HG03442 (cell line): ENCODE measurements at regions not wholly inside any gene's neighbourhood (a gene's known extent, or its start where the extent isn't known, plus 50 kb on each side); places are given as distances from the start of the nearest gene placed in this dataset.
"Not testable (repeated sequence)": the region's sequence is repeated elsewhere in the genome, so short reads cannot be mapped to it uniquely, and the experiment has no call there.

Source experiments
- ATAC-seq: cut with Tn5 transposase; IDR thresholded peaks from one replicate; pipeline ENCODE4 v1.9.1; 2021; ENCODE audit warnings: mild to moderate bottlenecking, moderate library complexity; ENCODE audit not compliant: unreplicated experiment

DNA sequence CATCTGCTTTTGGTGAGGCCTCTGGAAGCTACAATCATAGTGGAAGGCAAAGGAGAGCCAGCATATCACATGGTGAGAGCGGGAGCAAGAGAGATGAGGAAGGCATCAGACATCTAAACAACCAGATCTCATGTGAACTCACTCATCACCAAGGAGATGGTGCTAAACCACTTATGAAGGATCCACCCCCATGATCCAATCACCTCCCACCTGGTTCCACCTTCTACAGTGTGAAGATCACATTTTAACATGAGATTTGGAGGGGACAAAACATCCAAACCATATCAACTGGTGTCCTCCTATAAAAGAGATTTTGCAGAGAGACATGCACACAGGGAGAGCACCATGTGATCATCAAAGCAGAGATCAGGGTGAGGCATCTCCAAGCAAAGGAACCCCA lies 578.6 kb downstream of the MATN1 start:
- no peak for ATAC-seq

DNA sequence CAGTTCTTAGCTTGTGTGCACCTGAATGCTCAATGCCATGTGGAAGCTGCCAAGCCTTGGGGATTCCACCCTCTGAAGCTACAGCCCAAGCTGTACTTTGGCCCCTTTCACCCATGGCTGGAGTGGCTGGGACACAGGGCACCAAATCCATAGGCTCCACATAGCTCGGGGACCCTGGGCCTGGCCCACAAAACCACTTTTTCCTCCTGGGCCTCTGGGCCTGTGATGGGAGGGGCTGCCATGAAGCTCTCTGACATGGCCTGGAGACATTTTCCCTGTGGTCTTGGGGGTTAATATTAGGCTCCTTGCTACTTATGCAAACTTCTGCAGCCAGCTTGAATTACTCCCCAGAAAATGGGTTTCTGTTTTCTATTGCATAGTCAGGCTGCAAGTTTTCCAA lies 579.9 kb downstream of the MATN1 start:
- no peak for ATAC-seq

DNA sequence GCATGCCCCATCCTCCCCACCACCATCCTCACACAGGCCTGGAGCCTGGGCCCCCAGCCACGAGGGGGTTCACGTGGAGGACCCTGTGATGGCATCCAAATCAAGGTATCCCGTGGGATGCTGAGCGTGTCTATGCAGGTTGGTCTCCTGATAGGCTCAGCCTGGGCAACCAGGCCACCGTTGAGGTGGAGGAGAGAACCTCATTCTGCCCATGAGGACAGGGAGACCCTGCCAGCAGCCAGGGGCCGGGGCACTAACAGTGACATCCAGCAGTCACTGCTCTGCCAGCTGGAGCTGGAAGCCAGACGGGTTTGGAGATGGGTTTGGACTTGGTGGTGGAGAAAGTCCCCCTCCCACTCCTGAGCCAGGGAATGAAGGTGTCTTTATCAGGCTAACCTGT lies 582.8 kb downstream of the MATN1 start:
- no peak for ATAC-seq

DNA sequence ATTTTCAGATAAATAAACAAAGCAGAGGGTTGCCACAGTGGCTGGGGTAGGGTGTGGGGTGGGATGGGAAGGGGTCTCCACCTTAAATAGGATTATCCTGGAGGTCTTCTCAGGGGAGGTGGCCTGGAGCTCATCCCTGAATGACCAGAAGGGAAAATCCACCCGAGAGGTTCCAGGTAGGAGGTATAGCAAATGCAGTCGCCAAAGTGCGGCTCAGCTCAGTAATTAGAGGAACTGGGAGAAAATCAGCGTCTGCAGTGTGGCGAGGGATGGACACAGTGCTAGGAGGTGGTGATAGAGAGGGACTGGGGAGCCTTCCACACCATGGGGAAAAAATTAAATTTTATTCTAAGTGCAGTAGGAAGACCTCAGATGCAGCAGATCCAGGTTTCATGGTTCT lies 584.5 kb downstream of the MATN1 start:
- no peak for ATAC-seq

DNA sequence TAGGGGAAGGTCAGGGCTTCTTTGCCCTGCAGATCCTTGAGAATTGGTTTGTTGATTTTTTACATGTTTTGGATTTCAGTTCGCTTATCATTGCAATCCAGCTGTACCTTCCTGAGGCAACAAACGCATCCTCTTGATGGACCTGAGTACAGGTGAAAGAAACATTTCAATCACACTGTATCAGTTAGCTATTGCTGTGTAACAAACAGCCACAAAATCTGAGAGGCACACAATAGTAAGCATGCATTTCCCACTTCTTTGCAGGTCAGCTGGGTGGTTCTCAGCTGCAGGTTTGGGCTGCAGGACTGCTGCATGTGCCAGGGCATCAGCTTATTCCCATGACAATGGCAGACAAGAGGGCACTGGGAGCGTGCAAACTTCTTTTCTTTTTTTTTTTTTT lies 586.4 kb downstream of the MATN1 start:
- ATAC-seq, result no peak

DNA sequence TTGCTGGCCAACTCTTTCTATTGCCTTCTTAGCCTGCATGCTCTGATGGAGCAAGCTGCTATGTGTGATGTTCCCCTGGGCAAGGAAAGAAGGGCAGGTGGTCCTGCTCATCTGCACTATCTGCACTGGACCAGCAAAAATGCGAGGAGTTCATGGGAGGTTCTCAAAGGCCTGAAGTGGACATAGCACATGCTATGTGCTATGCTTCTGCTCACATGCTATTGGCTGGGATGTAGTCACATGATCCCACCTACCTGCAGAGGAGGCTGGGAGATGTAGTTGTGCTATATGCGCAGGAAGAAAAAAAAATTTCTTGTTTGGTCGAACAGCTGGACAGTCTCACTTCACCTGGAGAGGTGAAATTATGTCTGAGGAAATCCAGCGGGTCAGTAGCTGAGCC lies 587.7 kb downstream of the MATN1 start:
- no peak for ATAC-seq

DNA sequence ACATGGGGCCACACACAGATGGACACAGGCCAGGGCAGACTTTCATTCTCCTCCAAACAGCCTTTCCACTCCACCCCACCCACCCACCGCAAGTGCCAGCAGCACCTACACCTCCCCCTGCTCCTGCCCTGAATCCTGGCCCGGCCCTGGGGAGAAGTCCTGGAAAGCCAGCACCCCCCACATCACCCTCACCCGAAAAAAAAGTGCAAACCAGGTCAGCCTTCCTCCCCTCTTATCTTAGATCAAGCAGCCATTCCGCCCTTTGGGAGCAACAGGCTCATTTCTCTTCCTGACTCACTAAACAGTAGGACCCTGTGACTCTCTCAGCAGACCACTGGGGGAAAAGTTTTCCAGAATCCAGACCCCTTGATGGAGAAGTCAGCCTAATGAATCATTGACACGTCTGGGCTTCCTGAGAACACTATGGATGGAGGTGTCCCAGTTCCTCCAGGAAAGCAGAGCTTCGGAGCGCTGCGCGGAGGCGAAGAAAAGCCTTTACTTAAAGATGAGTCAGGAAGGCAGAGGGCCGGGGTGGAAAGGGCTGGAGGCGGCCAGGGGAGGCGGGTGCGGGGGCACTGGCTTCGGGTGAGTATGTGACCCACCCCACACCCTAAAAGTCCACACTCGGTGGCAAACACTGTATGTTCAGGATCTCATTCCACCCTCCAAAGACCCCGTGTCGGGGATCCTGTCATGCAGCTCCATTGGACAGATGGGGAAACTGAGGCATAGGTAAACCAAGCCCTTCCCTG lies 588.7 kb downstream of the MATN1 start:
- no peak for ATAC-seq

DNA sequence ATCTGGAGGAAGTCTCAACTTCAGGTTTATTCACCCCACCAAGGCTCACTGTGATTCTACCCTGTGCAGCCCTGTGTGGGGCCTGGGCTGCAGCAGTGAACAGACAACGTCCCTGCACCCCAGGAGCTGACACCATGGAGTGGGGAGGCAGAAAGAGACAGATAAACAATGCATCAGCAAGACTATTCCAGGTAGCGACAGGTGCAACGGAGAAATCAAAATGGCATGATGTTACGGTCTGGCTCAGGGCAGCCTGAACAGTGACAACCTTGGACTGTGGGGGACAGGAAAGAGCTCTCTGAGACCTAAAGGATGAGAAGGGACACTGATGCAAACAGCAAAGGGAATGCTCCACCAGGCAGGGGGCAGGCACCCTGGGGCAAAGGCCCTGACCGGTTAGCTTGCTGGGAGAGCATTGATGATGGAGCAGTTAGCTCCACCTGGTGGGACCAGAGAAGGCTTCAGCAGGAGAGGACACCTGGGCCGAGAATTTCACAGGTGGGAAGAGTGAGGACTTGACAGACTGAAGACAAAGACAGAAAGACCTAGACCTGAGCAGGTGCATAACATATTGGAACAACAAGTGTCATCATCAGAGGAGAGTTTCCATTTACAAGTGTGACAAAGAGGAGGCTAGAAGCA lies 589.9 kb downstream of the MATN1 start:
- no peak for ATAC-seq

DNA sequence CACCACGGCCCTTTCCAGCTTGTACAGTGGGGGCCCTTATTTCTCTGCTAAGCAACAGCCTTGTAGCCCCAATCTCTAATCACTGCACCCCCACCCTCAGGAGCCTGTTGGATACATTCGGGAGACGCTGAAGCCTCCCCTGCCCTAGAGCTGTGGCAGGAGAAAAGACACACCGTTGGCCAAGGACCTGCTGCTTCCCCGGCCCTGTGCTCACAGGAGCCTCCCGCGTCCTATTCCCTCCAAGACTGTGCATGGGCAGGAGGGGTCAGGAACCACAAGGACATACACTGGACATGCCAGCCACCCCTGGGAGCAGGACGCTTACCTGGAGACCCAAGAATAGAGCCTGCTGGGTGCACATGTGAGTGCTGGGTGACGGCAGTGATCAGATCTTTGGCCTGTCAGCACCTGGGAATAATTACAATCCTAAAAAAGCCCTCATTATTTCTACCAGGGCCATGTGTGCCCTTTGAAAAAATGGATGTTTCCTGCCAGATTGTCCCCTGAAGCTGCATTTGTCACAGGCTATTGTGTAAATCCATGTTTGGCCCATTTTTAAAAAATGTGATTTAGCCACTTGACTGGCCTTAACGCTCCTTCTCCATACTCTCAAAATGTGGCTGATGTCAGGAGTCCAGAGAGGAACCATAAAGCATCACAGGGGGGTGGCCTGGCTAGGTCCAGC lies 590.6 kb downstream of the MATN1 start:
- ATAC-seq, result no peak

DNA sequence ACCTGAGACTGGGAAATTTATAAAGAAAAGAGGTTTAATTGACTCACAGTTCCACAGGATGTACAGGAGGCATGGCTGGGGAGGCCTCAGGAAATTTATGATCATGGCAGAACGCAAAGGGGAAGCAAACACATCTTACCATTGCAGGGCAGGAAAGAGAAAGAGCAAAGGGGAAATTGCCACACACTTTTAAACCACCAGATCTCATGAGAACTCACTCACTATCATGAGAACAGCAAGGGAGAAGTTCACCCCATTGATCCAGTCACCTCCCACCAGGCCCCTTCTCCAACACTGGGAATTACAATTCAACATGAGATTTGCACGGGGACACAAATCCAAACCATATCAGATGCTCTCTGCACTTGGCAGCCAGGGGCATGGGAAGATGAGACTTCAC lies 592.8 kb downstream of the MATN1 start:
- ATAC-seq, result not testable (repeated sequence)

DNA sequence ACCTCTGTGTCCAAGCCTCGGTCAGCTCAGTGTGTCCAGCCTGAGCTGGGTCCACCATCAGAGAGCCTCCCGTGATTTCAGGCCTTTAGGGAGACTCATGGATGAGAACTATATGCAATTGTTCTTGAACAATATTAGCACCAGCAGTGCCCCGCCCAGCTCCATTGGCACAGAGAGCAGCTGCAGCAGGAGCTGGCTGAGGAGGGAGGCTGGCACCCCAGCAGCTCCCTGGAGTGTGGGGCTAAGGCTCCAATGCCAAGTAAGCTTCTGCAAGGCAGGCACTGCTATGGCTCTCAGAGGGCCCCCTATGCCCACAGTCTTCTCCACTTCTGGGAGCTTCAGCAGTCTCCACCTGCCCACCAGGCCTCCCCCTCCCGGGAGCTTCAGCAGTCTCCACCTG lies 593.3 kb downstream of the MATN1 start:
- no peak for ATAC-seq

DNA sequence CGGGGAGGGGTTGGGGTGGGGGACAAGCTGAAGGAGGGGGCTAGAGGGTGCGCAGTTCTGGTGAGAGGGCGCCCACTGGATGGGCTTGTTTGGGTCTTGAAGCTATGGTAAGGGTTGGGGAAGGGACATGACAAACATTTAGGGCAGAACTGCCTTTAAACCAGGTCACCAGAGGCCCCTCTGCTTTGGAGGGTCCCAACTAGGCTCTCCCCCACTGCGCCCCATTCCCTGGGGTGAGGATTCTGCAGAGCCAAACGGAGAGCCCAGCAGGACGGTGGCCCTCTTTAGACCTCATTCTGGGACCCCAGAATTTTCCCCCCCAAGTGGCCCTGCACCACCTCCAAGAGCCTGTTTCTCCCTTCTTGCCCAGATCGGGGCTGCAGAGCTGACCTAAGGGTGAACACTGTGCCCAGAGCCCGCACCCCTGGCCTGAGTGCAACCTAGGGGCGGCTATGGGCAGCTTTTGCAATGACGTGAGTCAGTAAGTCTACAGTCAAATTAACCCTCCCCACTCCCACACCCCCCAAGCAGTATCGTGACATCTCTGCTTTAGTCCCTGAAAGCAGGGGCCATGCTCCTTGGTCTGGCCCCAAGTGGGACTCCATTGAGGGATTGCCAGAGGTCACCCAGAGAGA lies 593.8 kb downstream of the MATN1 start:
- ATAC-seq, result no peak

DNA sequence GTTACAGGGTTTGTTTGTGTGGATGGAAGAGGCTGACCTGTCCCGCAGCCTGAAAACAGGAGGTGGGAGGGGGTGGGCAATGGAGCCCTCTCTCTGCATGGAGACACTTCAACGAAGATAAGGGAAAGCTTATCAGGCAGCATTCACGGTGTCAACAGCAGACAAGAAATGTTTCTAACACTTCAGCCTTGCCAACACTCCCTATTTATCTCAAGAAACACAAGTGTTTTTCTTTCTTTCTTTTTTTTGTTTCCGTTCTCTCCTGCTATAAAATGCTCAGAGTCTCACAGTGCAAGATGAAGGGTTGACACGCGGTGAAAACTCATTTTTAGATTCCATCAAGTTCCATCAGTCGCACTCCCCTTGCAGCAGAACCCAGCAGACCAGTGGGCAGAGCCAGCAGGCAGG lies 594.4 kb downstream of the MATN1 start:
- ATAC-seq, result no peak

DNA sequence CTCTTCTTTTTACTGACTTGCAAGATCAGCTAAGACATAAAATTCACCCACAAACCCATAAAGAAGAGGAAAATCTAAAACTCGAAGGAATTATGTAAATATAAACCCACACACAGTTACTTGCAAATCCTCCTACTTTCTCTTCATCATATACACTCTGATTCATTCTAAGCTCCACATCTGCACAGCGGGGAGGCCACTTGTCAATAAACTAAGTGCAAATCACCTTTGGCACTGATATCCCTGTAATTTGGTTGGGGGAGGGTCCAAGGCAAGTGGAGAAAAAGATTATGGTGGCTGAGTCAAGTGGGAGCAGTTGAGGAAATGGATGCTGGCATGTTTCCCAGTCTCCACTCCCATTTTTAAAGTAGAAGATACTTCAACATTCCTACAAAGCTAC lies 596.5 kb downstream of the MATN1 start:
- no peak for ATAC-seq

DNA sequence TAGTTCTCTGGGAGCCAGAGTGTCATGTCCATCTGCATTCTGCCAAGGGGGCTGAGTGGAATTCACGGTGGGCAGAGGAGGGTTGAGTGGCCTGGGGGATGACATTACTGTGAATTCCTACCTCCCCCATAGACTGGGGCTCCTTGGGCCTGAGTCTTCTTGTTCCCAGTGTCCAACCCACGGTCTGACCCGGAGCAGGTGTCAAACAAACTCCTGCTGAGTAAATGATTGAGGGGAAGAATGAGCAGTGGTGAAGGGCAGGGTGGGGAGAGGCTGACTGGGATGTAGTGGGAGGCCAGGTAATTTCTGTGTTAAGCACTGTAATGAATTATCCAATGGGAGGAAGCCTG lies 597.6 kb downstream of the MATN1 start:
- no peak for ATAC-seq

DNA sequence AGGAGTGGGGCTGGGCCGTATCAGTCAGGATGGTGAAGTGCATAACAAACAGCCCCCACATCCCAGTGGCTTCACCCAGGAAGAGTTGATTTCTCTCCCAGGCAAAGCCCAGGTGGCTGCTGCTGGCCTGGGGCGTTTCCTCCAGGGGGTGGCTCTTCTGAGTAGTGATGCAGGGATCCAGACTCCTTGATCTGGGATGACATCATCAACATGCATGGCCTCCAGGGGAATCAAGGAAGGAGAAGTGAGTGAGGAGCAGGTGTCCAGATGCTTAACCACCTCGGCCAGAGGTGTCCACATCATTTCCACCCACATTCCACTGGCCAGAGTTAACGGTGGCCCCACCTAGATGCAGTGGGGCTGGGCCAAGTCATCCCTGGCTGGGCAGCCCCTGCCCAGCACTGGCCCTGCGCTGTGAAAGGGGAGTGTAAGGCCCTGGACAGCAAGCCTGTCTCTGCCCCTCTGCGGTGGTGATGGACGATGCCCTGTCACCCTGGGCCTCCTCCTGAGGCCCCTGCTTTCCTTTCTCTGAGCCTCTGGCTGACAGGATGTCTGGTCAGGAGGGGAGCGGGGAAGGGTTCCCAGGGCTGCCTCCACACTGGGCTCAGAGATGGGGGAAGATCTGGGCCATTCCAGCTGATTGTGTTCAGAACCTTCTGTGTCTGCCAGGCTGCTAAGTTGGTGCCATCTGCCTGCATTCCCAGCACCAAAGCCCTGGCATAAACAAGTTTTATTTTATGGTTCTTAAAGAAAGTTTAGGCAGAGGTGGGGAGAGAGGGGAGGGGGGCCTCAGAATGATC lies 598.2 kb downstream of the MATN1 start:
- no peak for ATAC-seq

DNA sequence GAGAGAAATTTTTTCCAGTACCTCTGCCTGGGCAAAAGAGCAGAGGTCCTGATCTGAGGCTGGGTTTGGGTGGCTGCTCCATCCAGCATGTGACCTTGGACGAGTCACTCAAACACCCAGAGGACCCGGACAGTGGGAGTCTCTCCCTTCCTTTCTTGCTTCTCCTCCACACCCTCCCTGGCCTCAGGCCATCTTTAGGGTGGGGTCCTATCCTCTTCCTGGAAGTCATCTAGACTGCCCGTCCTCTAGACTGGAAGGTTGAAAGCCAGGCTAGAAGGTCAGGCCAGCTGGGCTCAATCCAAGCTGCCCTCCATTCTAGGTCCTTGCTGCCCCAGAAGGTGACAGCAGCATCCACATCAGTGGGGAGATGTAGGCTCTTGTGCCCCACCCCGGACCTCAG lies 599.5 kb downstream of the MATN1 start:
- ATAC-seq, result no peak

DNA sequence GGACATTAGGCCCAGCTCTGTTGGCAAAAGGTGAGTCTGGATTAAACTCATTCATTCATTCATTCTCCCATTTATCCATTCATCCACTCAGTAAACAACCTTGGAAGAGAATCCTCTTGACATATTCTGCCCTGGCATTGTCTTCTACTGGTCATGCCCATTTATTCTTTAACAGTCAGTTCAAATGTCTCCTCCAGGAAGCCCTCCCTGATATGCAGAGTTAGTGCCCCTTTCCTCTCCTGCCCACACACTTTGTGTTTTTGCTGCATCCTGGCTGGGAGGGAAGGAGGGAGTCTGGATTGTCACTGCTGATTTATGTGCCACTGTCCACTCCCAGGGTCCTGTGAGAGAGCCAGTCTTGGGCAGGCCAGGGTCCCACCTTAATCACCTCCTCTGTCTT lies 600.3 kb downstream of the MATN1 start:
- no peak for ATAC-seq

DNA sequence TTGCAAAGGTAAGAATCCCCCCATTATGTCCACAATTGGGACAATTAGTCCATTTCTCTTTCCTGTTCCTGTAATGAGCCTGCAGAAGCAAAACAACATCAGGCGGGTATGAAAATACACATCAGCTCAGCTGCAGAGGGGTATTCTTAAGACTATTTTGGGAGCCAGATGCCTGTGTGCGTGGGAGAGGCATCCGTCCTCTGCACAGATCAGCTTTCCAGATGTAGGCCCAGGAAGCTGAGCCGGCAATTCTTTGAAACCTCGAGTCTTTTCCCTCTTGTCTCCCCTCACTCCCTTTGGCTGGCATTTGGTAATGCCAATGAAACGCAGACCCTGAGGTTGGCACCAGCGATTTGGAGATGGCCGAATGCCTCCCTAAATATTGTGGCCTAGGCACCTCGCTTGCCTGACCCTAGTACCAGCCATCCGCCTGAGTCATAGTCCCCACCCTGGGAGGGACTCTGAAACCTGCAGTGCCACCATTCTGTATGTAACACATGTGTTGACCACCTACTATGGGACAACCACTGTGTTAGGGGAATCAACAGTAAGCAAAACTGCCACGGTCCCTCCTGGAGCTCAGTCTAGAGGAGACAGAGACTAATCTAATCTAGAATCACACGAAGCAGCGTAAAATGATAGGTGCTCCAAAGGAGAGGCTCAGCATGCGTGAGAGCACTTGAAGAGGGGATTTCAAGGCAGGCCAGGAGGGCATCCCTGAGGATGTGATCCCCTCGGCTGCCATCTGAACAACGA lies 603.0 kb downstream of the MATN1 start:
- ATAC-seq, result no peak

DNA sequence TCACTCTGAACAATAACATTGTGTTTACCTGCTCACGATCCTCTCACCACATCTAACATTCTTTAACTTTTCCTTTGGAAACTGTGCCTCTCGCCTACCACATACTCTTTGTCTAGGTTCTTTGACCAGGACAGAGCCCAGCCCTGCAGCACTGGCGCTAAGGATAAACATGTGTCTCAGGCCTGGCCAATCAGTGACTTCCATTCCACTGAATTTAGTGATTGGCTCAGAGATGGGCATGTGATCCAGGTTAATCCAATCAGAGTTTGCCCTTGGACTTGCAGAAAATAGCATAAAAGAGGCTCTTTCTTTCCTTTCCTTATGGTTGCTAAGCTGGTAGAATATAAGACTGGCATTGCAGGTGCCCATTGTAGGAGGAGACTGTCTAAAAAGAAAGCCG lies 605.7 kb downstream of the MATN1 start:
- ATAC-seq, result no peak
